ENCODE measurements at regions not wholly inside any gene's neighbourhood (a gene's known extent, or its start where the extent isn't known, plus 50 kb on each side); places are given as distances from the start of the nearest gene placed in this dataset.

DNA sequence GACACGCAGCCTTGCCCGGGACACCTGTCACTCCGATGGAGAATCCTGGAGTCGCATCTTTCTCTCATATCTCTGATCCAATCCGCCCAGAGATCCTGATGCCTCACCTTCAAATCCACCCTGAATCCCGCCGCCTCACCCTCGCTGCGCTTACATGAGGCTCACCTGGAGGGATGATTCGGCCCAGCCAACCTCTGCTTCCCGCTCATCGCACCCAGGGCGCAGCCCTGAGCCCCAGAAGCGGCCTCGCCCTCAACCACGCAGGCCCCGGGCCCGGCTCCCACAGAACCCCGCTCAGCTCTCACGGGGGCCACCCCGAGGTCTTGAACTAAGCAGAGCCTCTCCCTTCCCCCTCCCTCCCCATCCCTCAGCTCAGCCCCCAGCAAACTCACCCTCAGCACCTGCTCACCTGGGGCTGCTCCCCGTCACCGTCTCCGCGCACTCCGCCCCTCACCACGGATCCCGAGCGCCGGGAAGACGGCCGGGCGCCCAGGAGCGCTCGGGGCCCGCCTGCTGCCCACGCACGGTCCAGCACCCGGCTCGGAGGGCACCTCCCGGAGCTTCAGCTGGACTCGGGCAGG is 160.0 kb downstream of the NDUFA10 start:
- no peak for DNase-seq

DNA sequence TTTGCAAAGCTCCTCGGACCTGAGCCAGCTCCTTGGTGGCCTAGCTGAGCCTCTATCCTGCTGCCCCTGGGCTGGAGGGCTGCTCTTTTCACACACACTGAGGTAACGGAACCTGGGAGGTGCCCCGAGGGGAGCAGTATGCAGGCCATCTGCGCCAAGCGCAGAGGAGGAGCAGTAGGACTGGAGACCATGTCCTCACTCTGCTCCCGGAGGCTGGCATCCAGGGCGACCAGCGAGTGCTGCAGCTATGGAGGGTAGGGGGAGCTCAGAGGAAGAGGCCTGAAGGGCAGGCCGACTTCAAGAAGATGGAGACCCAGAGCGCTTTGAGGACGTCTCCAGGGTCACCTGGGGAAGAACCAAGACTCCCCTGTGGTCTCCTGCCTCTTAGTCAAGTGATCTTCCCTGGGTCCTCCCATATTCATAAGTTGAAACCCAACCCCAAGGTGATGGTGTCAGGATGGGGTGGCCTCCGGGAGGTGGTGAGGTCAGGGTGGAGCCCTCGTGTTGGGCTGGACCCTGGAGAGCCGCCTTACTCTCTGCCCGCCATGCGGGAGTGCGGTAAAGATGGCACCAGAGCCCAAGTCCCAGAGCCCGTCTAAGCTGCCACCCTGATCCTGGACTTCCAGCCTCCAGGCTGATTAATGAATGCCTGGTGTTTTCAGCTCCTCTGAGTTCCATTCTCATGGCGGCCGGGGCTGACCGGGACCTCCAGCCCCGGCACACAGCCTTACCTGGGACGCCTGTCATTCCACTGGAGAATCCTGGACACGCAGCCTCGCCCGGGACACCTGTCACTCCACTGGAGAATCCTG is 160.7 kb downstream of the NDUFA10 start:
- DNase-seq = no peak

- no peak for DNase-seq
Measured at GRCh38 chr2:239862613-239863012, 162.5 kb downstream of the NDUFA10 start.

- DNase-seq = no peak
Measured at GRCh38 chr2:239858179-239858578, 167.0 kb downstream of the NDUFA10 start.

GRCh38 chr2:239857591-239857990 is 167.6 kb downstream of the NDUFA10 start:
- no peak for DNase-seq

DNA sequence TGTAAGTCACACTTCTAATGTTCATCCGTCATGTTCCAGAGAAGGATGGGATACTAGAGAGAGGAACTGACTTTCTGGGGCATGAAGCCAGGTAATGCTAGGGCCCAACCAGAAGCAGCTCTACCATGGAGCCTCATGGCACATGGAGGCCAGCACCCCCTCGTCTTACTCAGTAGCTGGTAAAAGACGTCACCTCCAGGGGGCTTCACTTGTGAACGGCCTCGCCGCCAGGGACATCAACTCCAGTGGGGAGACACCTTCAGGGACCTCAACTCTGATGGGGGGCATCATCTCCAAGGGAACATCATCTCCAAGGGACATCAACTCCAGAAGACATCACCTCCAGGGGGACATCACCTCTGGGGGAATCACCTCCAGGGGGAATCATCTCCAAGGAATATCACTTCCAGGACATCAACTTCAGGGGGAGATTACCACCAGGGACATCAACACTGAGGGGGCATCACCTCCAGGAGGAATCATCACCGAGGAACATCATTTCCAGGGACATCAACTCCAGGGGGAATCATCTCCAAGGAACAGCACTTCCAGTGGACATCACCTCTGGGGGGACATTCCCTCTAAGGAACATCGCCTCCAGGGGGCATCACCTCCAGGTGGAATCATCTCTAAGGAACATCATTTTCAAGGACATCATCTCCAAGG is 168.4 kb downstream of the NDUFA10 start:
- DNase-seq = no peak

- no peak for DNase-seq
Measured at GRCh38 chr2:239855863-239856587, 169.1 kb downstream of the NDUFA10 start.

DNA sequence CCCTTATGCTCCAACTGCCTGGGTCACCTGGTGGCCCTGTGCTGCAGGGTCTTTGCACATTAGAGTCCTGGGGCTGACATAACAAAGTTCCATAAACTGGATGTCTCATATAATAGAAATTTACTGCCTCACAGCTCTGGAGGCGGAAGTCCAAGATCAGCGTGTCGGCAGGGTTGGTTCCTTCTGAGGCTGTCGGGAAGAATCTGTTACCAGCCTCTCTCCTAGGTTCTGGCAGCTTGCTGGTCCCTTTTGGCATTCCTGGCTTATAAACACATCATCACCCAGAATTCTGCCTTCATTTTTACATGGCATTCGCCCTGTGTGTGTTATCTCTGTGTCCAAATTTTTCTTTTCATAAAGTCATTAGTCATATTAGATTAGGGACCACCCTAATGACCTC is 170.5 kb downstream of the NDUFA10 start:
- no peak for DNase-seq

GRCh38 chr2:239853706-239854327 is 171.3 kb downstream of the NDUFA10 start:
- DNase-seq = no peak

DNA sequence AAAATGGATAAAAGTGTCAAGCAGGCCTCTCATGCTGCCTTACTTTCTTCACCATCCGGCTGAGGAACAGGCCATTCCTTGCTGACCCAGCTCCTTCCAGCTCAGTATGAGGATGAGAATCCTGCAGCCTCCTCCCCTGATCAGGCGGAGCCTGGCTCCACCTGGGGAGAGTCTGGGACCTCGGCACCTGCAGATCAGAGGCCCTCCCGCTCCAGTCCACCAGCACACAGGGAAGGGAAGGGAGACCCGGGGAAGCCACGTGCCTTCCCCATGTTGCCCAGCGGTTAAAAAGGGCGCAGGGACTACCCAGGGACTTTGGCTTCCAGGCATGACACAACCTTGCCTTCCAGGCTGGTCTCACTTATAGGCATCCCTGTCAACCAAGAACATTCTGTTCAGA is 172.0 kb downstream of the NDUFA10 start:
- DNase-seq = no peak

DNA sequence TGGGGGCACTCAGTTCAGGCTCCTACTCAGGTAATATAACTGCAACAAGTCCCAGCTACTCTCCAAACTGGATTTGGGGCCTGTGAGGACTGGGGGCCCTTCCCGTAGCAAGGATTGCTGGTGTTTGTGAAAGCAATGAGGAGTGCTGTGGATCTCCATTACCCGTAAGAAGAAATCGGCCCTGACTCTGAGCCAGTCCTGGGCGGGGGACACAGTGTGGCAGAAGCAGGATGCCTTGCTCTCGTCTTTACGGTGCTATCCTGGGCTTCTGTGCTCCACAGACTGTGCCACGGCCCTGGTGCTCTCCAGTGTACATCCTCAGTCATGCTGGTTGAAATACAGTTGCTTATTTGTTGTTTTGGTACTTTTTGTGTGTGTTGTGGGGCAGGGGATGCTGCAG is 172.9 kb downstream of the NDUFA10 start:
- DNase-seq = no peak

DNA sequence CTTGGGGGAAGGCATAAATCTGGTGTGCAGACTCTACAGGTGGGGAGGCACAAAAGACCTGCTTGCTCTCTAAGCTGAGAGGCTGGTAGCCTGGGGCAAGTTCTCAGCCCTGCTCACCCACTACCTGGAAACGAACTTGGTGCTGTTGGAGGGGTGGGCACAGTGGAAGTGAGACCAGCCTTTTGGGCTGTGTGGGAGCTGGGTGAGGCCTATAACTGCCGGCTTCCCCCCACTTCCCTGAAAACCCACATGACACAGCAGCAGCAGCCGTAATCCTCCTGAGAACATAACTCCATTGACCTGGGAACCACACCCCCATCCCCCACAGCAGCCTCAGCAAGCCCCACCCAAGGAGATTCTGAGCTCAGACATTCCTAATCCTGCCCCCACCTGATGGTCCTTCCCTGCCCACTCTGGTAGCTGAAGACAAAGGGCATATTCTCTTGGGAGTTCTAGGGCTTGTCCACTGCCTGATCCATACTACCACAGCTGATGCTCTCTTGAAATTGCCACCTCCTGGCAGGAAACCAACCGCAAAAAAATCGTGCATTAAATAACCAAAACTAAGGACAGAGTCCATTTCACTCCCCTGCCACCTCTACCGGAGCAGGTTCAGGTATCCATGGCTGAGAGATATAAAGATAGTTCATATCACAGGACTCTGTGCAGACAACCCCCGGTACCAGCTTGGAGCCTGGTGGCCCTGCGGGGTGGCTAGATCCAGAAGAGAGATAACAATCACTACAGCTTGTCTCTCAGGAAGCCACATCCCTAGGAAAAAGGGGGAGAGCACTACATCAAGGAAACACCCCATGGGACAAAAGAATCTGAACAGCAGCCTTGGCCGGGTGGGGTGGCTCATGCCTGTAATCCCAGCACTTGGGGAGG is 178.1 kb downstream of the NDUFA10 start:
- no peak for DNase-seq

GRCh38 chr2:239845968-239846367 is 179.2 kb downstream of the NDUFA10 start:
- no peak for DNase-seq

DNA sequence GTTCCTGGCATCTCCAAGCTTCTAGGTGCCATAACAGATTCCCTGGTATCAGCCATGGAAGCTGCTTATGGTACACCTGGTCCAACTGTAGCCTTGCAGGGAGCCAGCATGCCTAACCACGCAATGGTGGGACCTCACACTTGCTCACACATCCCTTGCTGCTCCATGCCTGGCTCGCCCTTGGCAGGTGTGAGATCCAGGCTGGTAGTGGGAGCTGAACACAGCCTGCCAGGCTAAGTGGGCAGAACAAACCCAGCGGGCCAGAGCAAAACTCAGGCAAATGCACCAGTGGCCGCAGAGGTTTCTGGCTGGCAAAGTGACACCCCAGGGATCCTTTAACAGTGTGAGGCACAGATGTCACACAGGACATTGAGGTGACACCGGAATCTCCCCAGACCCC is 185.8 kb downstream of the NDUFA10 start:
- no peak for DNase-seq

GRCh38 chr2:239836021-239836765 is 188.9 kb downstream of the NDUFA10 start:
- DNase-seq = no peak

GRCh38 chr2:239835056-239835455 is 190.1 kb downstream of the NDUFA10 start:
- DNase-seq = no peak

GRCh38 chr2:239834143-239834542 is 191.0 kb downstream of the NDUFA10 start:
- no peak for DNase-seq

GRCh38 chr2:239833269-239834109 is 191.7 kb downstream of the NDUFA10 start:
- DNase-seq = no peak

- DNase-seq = no peak
Measured at GRCh38 chr2:239832490-239833268, 192.5 kb downstream of the NDUFA10 start.

Data from right kidney (tissue), 1 donor.